Peyer's patch (tissue), 4 donors: ENCODE measurements at regions not wholly inside any gene's neighbourhood (a gene's known extent, or its start where the extent isn't known, plus 50 kb on each side); places are given as distances from the start of the nearest gene placed in this dataset.

Experiments
- POLR2A ChIP-seq, 2 donors: fragments of 450-650 bp; IDR thresholded peaks; one replicate each; pipeline ENCODE4 v1.5.1; 2017; ENCODE audit warnings: antibody characterized with exemption in 2 of 2, mild to moderate bottlenecking in 2 of 2, moderate library complexity in 2 of 2
- TF ChIP-seq, protein P1 (sequence below), 6 experiments: fragments of 450-650 bp in 4 of 6; fragments of 200-600 bp in 2 of 6; sonication (generic) in 1 of 6; IDR thresholded peaks; one replicate each; pipeline ENCODE4 v1.5.1; 2017 to 2019; ENCODE audit warnings: antibody characterized with exemption in 6 of 6, mild to moderate bottlenecking in 3 of 6, moderate library complexity in 1 of 6

GRCh38 chr2:4533806-4534205 is 830.4 kb downstream of the DCDC2C start:
- TF ChIP-seq POLR2A (IDR thresholded peaks at IDR 0.05) = no peak
- TF ChIP-seq, protein P1, sequence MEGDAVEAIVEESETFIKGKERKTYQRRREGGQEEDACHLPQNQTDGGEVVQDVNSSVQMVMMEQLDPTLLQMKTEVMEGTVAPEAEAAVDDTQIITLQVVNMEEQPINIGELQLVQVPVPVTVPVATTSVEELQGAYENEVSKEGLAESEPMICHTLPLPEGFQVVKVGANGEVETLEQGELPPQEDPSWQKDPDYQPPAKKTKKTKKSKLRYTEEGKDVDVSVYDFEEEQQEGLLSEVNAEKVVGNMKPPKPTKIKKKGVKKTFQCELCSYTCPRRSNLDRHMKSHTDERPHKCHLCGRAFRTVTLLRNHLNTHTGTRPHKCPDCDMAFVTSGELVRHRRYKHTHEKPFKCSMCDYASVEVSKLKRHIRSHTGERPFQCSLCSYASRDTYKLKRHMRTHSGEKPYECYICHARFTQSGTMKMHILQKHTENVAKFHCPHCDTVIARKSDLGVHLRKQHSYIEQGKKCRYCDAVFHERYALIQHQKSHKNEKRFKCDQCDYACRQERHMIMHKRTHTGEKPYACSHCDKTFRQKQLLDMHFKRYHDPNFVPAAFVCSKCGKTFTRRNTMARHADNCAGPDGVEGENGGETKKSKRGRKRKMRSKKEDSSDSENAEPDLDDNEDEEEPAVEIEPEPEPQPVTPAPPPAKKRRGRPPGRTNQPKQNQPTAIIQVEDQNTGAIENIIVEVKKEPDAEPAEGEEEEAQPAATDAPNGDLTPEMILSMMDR (IDR thresholded peaks at IDR 0.05) = no peak
